HG02840 (cell line): ENCODE measurements at regions not wholly inside any gene's neighbourhood (a gene's known extent, or its start where the extent isn't known, plus 50 kb on each side); places are given as distances from the start of the nearest gene placed in this dataset.

Experiments used
- ATAC-seq: cut with Tn5 transposase; IDR thresholded peaks from one replicate; pipeline ENCODE4 v1.9.1; 2021; ENCODE audit warnings: mild to moderate bottlenecking, moderate library complexity, moderate number of reproducible peaks; ENCODE audit not compliant: unreplicated experiment, low FRiP score

GRCh38 chr6:45830441-45831139 is 185.1 kb downstream of the CLIC5 start:
- peak; percentile 90 for ATAC-seq

DNA sequence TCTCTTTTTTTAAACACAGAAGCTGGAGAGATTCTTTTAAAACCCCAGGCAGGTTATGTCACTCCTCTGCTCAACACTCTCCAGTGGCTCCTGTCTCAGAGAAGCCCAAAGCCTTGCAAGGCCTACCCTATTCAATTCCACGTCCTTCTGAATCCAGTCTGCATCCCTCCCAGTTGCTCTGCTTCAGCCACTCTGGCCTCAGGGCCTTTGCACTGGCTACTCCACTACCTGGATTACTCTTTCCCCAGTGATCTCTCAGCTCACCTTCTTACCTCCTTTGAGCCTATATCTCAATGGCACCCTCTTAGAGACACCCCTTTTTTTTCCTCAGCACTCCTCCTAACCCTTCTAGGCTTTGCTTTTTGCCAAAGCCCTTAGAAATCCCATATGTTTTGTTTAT is 185.8 kb downstream of the CLIC5 start:
- no peak for ATAC-seq

DNA sequence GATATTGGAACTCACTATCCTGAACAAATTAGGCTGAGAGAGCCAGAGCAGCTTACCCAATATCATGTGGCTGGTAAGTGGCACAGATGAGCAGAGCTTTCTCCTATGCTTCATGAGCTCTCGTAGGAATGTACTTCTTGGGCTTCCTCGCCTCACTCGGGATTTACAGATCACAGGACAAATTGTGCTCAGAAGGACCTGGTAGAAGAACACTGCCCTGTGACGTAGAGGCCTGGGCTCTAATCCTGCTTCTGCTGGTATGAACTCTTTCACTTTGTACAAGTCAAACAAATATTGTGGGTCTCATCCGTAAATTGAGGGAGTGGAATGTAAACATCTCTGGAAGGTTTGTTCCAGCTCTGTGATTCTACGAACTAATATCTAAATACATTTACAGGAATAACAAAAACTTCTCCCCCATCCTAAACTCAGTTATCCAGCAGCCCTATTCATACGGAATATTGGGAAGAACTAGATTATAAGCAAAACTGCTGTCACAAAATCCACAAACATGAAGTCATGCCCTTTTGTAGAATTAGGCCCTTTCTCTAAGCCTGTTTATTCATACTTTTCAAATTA is 187.6 kb downstream of the CLIC5 start:
- ATAC-seq: no peak

DNA sequence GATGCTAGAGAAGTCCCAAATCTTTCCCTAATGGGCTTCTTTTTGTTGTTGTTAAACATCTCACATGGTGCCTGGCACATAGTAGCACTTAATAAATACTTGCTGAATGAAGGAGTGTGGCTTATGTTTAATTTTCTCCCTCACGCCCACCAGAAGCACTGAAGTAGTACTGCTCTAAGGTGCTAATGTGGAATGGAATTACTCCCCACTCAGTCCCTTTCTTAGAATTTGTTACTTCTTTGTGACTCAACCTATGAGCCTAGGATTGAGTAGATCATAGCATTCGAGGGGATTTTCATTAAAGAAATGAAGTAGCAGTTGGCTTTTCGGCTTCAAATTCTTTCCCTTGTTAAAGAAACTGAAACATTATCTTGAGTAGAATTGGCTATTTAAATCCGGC is 192.8 kb downstream of the CLIC5 start:
- ATAC-seq: no peak

GRCh38 chr6:45822246-45822812 is 193.3 kb downstream of the CLIC5 start:
- ATAC-seq: no peak

DNA sequence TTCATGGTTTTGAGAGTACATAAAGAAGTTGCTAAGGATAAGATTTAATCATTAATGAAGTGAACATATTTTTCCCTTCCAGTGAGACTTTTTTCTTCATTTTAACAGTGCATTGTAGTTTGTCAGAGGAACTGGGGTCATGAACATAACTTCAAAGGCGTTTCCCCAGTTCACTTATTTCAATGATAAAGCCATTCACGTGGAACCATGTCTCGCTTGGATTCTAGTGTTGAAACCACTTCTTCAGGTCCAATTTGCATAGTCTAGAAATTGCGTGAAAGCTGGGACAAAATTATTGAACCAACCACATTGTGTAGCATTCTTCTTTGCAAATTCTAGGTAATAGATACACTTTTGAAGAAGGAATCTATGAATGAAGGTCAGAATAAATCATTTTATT is 197.0 kb downstream of the CLIC5 start:
- ATAC-seq: no peak

DNA sequence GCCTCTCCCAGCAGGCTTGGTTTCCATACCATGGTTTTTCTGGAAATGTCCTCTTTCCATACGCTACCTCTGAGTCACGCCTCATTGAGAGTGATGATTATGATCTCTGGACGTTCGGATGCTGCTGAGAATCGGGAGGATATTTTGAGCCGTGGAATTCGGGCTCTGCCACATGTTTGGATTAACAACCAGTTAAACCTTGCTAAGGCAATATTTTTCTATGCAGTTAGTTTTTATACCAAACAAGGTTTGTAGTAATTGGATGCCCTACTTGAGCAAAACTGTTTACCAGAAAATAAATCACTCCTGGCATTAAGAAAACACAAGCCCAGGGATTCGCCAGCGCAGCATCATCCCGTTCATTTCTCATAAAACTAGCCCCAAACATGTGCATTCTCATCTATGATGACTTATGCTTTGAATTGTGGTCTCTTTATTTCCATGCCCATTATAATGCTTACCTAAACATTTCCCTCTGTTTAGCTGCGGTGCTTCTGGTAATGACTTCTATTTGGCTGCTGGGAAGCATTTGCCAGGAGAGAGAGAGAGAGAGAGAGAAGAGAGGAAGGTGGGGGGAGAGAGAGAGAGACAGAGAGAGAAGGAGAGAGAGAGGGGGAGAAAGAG is 198.9 kb downstream of the CLIC5 start:
- ATAC-seq: no peak

DNA sequence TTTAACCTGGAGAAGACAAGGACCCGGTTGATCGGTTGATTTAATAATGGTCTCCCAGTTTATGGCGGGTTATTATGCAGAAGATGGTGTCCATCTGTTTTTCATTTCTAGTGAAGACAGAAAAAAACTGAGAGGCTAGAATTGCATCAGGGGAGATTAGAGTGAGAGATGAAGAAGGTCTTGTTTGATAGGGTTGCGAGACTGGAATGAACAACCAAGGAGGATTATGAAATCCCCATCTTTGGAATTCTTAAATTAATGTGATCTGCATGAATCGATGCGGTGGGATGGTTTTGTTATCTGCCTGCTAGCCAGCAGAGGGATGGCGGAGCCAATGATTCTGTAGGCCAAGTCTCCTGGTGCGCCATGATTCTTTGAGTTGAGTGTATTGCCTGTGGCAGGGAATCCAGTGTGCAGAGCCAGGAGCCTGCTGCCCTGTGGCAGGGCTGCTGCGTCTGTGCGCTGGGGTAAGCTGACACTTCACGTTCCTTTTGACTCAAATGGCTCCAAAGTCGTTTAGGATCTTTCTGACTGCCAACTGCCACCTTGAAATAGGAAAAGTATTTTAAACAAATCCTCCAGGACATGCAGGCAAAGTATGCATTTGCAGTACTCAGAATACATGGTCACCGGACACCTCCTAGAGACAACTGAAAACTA is 200.1 kb downstream of the CLIC5 start:
- no peak for ATAC-seq

GRCh38 chr6:45814772-45815171 is 200.9 kb downstream of the CLIC5 start:
- no peak for ATAC-seq

DNA sequence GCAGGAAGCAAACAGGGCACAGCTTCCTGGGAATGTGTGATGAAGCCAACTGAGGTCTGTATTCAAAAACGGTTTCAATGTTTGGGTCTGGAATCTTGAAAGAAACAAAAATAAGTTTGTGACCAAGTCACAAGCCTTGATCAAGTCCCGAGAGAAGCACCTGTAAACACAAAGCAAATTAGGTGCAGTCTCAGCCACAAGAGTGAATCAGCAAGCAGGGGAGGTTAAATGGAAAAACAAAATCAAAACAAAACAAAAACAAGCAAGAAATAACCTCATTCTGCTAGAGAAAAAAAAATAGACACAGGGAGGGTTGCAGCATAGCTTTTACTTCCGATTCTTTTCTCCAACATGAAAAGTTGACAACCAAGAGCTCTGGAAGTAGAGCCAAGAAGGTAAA is 201.7 kb downstream of the CLIC5 start:
- ATAC-seq: no peak

DNA sequence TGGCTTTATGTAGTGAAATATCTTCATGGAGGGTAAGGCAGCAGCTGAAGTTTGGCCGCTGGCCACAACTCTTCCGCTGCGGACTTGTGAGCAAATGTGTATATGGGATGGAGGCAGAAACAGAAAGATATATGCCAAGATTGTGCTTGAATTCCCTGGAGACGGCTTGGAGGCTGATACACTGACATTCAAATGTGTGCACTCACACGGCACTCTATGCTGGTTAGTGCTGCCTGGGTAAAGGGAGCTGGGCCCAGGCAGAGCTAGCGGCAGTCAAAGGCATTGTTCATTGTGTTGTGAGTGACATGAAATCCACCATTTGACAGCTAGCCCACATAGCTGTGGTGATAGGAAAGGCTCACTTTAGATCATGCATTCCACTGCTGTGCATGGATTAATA is 202.7 kb downstream of the CLIC5 start:
- no peak for ATAC-seq

DNA sequence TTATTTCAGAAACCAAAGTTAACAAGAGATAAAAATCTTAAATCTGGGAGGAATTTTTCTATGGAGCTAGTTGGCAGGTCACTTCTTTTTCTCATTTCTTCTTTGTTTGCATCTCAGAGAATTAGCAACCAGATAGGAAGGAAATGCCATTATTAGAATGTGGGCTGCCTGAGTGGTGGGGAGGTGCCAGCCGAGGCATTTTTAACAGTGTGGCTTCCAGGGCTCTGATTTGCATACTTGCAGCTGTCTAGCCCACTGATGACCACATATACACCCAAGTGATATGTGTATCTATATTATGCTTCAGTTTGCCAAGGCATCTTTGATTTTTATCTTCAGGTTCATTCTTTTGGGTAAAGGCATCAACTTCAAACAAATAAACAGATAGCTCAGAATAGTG is 206.7 kb downstream of the CLIC5 start:
- no peak for ATAC-seq

GRCh38 chr6:45808042-45808645 is 207.5 kb downstream of the CLIC5 start:
- ATAC-seq: no peak

GRCh38 chr6:45807311-45808041 is 208.2 kb downstream of the CLIC5 start:
- no peak for ATAC-seq

DNA sequence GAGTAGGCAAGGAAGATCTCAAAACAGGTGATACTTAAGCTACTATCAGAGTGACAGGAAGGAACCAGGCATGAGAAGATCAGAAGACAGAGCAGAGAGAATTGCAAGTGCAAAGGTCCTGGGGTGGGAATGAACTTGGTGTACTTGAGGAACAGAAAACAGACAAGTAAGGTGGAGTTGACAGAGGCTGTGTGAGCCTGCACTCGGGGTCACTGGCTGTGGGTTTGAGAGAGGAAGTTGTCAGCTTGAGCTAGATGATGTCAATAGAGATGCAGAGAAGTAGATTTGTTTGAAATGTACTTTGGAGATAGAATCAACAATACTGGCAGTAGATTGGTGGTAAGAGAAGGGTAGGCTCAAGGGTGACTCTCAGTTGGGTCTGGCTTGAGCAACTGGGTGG is 209.5 kb downstream of the CLIC5 start:
- no peak for ATAC-seq

DNA sequence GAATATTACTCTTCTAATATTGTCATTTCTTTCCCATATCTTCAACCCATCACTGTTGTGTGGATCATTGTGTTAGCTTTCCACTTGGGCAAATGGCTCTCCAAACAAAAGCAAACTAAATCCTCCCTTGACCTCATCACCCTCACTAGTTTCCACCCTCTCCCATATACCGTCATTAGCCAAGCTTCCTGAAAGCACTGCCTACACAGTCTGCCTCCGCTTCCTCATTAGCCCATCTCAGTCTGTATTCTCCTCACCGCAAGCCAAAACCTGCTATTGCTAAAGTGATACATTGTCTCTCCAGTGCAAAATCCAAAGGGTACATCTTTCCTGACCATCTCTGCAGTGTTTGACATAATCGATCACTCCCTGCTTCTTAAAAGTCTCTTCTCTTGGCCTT is 212.6 kb downstream of the CLIC5 start:
- no peak for ATAC-seq

- no peak for ATAC-seq
Measured at GRCh38 chr6:45801471-45802289, 214.0 kb downstream of the CLIC5 start.

DNA sequence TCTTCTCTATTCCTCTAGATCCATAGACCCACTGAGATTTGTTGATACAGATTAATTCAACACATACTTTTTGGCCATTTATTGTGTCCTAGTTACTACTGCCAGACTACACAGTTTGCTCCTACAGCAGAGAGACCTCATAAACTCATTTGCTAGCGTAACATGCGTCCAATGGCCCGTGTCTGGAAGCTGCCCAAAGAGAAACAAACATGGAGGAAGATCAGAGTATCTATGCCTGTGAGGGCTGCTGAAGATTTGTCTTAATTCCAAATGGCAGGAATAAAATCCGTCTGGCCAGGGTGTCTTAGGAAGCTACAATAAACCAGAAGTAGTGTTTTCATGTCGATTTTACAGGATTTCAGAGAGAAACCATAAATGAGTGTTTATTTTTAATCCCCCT is 214.7 kb downstream of the CLIC5 start:
- no peak for ATAC-seq

- no peak for ATAC-seq
Measured at GRCh38 chr6:45795678-45796077, 220.0 kb downstream of the CLIC5 start.
